GM13976 (cell line): ENCODE measurements at regions not wholly inside any gene's neighbourhood (a gene's known extent, or its start where the extent isn't known, plus 50 kb on each side); places are given as distances from the start of the nearest gene placed in this dataset.

Experiments used
- DNase-seq: peaks from one replicate; pipeline ENCODE4 v3.0.0; 2012; ENCODE audit warnings: low spot score
- CTCF ChIP-seq: IDR thresholded peaks from 2 replicates; pipeline ENCODE4 v1.5.1; 2012; ENCODE audit warnings: borderline replicate concordance, mild to moderate bottlenecking; ENCODE audit not compliant: insufficient read depth; ENCODE audit errors: extremely low read depth, missing control alignments, control extremely low read depth
- in situ Hi-C: fragments of 300-500 bp; cut with MboI; formaldehyde crosslinking; loops from one replicate; pipeline ENCODE4 v1.12.0; 2022; ENCODE audit warnings: low sequenced_read_pairs, mixed read lengths, inconsistent platforms; ENCODE audit not compliant: unreplicated experiment

- in situ Hi-C loops, result no loop called here
- no peak for DNase-seq
- TF ChIP-seq CTCF, result no peak
Observed at GRCh38 chr21:31553926-31554325, 105.6 kb upstream of the SOD1 start.

- in situ Hi-C loops, result no loop called here
- TF ChIP-seq CTCF, result no peak
- no peak for DNase-seq
Observed at GRCh38 chr21:31553461-31553860, 106.0 kb upstream of the SOD1 start.

GRCh38 chr21:31552826-31553225, 106.7 kb upstream of the SOD1 start:
- TF ChIP-seq CTCF, result no peak
- in situ Hi-C loops, result no loop called here
- DNase-seq, result no peak

- in situ Hi-C loops, result no loop called here
- DNase-seq, result no peak
- no peak for TF ChIP-seq CTCF
Observed at GRCh38 chr21:31550070-31550469, 109.4 kb upstream of the SOD1 start.

GRCh38 chr21:31548688-31549087, 110.8 kb upstream of the SOD1 start:
- TF ChIP-seq CTCF, result no peak
- DNase-seq, result no peak
- in situ Hi-C loops, result no loop called here

- no peak for DNase-seq
- no peak for TF ChIP-seq CTCF
- in situ Hi-C loops, result no loop called here
Observed at GRCh38 chr21:31546443-31547170, 112.9 kb upstream of the SOD1 start.
